ENCODE measurements at regions not wholly inside any gene's neighbourhood (a gene's known extent, or its start where the extent isn't known, plus 50 kb on each side); places are given as distances from the start of the nearest gene placed in this dataset.

DNA sequence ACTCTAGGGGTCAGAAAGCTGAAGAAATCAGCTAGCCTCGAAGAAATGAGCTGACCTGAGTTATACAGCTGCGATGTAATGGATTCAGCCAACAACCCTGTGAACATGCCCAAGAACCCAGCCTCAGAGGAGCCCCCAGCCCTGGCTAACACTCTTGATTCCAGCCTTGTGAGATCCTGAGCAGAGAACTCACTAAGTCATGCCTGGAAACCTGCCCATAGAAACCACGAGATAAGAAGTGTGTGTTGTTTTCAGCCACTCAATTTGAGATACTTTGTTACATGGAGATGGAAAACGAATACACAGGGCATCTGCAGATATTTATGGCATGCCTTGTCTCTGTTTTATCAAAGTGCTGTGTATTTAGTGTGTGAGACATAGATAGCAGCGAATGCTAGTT lies 265.2 kb downstream of the QKI start:
- H4K20me1 ChIP-seq (ENCODE audit: insufficient read depth) = no peaks in the 10 kb centered on the region
- no peak overlapping the region for H3K27ac ChIP-seq (ENCODE audit: low read depth, low read length)
- DNase-seq (ENCODE audit: low read depth, low spot score) = no peak
- H3K27me3 ChIP-seq (ENCODE audit: insufficient read depth, low read length) = no peaks in the 10 kb centered on the region
- no peak overlapping the region for H3K9ac ChIP-seq (ENCODE audit: low read length)
- ChIA-PET CTCF (no interaction called here), RAD21 (ENCODE audit: low non-redundant PET in 1 of 2, low total read pairs in 2 of 2, uncharacterized antibody in 2 of 2, unreplicated experiment in 2 of 2) (no interaction called here), POLR2A (no interaction called here)
- H3K79me2 ChIP-seq (ENCODE audit: insufficient read depth, low read length) = no peaks in the 10 kb centered on the region
- no peak overlapping the region for H2AFZ ChIP-seq (ENCODE audit: low read depth, low read length, poor library complexity, severe bottlenecking)
- no peak overlapping the region for H3K4me3 ChIP-seq (replicated peaks in 1 of 2; ENCODE audit: low read depth in 1 of 2, low read length in 2 of 2)
- BruUV-seq (replicated peaks) = no TSS peak
- H3K4me1 ChIP-seq (ENCODE audit: control insufficient read depth in 1 of 2, insufficient read depth in 2 of 2, low read length in 2 of 2) = no peaks in the 10 kb centered on the region
- no peak for ATAC-seq
- no peak overlapping the region for H3K4me2 ChIP-seq (ENCODE audit: low read length)
- TF ChIP-seq, protein P1, sequence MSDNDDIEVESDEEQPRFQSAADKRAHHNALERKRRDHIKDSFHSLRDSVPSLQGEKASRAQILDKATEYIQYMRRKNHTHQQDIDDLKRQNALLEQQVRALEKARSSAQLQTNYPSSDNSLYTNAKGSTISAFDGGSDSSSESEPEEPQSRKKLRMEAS (IDR thresholded peaks at IDR 0.05) = no peak
- TF ChIP-seq POLR2A (IDR thresholded peaks at IDR 0.05; ENCODE audit: borderline replicate concordance, extremely low read depth, insufficient read depth, insufficient read length) = no peak
- no peak for TF ChIP-seq FOSL1 (IDR thresholded peaks at IDR 0.05; ENCODE audit: low read depth)
- TF ChIP-seq SIN3A (IDR thresholded peaks at IDR 0.05; ENCODE audit: low read depth) = no peak
- no peak for TF ChIP-seq ZNF274 (IDR thresholded peaks at IDR 0.05; ENCODE audit: low read depth, low read length)
- no peak for TF ChIP-seq SRF (IDR thresholded peaks at IDR 0.05; ENCODE audit: low read depth)
- TF ChIP-seq SP1 (IDR thresholded peaks at IDR 0.05; ENCODE audit: low read depth) = no peak
- TF ChIP-seq EGR1 (IDR thresholded peaks at IDR 0.05; ENCODE audit: low read depth) = no peak
- TF ChIP-seq ATF3 (IDR thresholded peaks at IDR 0.05) = no peak
- TF ChIP-seq ELF1 (IDR thresholded peaks at IDR 0.05; ENCODE audit: borderline replicate concordance, low read depth) = no peak
- no peak for TF ChIP-seq ZFX (IDR thresholded peaks at IDR 0.05)
- TF ChIP-seq RAD21 (IDR thresholded peaks at IDR 0.05; ENCODE audit: low read depth) = no peak
- TF ChIP-seq EZH2 (IDR thresholded peaks at IDR 0.05) = no peak
- TF ChIP-seq POLR2AphosphoS5 (IDR thresholded peaks at IDR 0.05; ENCODE audit: low read depth, low read length) = no peak
- TF ChIP-seq, protein P2, sequence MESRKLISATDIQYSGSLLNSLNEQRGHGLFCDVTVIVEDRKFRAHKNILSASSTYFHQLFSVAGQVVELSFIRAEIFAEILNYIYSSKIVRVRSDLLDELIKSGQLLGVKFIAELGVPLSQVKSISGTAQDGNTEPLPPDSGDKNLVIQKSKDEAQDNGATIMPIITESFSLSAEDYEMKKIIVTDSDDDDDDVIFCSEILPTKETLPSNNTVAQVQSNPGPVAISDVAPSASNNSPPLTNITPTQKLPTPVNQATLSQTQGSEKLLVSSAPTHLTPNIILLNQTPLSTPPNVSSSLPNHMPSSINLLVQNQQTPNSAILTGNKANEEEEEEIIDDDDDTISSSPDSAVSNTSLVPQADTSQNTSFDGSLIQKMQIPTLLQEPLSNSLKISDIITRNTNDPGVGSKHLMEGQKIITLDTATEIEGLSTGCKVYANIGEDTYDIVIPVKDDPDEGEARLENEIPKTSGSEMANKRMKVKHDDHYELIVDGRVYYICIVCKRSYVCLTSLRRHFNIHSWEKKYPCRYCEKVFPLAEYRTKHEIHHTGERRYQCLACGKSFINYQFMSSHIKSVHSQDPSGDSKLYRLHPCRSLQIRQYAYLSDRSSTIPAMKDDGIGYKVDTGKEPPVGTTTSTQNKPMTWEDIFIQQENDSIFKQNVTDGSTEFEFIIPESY (IDR thresholded peaks at IDR 0.05; ENCODE audit: extremely low read depth, insufficient replicate concordance, low read length) = no peak
- no peak for TF ChIP-seq EZH2phosphoT487 (IDR thresholded peaks at IDR 0.05; ENCODE audit: borderline replicate concordance)
- TF ChIP-seq REST (IDR thresholded peaks at IDR 0.05; ENCODE audit: low read depth) = no peak
- no peak for TF ChIP-seq CBX3 (IDR thresholded peaks at IDR 0.05; ENCODE audit: low read depth)
- H3K9me2 ChIP-seq (ENCODE audit: insufficient read depth) = no peaks in the 10 kb centered on the region
- intact Hi-C loops (cut with micrococcal nuclease) = no loop called here
- H3K9me3 ChIP-seq (ENCODE audit: control insufficient read depth in 1 of 2, insufficient read depth in 1 of 2, low read depth in 1 of 2, low read length in 2 of 2) = no peaks in the 10 kb centered on the region; a peak in 1 of 4 replicates
- no peaks in the 10 kb centered on the region for H3K36me3 ChIP-seq (ENCODE audit: control insufficient read depth in 1 of 2, insufficient read depth in 2 of 2, low read length in 2 of 2)
